B cell (primary cell): ENCODE measurements at regions not wholly inside any gene's neighbourhood (a gene's known extent, or its start where the extent isn't known, plus 50 kb on each side); places are given as distances from the start of the nearest gene placed in this dataset.

Experiments used
- EZH2 ChIP-seq: IDR thresholded peaks from 2 replicates; pipeline ENCODE4 v1.6.1; 2012; ENCODE audit warnings: borderline replicate concordance, low read depth, mild to moderate bottlenecking, moderate library complexity, low read length; ENCODE audit not compliant: insufficient read depth, poor library complexity, severe bottlenecking
- TF ChIP-seq, protein P1 (sequence below): fragments of 200-600 bp; IDR thresholded peaks from one replicate; pipeline ENCODE4 v1.8.0; 2022; ENCODE audit warnings: antibody characterized with exemption, mild to moderate bottlenecking

DNA sequence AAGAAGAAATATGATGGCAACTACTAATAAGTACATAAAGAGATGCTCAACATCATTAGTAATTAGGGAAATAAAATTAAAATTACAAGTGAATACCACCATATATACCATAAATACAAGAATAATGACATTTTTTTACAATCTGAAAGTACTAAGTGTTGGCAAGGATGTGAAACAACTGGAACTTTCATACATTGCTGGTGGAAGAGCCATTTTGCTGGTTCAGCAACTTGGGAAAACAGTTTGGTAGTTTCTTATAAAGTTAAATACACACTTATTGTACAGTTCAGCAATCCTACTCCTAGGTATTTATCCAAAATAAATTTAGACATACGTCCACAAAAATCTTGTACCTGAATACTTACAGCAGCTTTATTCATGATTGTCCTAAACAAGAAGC is 192.9 kb downstream of the CARTPT start:
- TF ChIP-seq EZH2: no peak
- TF ChIP-seq, protein P1, sequence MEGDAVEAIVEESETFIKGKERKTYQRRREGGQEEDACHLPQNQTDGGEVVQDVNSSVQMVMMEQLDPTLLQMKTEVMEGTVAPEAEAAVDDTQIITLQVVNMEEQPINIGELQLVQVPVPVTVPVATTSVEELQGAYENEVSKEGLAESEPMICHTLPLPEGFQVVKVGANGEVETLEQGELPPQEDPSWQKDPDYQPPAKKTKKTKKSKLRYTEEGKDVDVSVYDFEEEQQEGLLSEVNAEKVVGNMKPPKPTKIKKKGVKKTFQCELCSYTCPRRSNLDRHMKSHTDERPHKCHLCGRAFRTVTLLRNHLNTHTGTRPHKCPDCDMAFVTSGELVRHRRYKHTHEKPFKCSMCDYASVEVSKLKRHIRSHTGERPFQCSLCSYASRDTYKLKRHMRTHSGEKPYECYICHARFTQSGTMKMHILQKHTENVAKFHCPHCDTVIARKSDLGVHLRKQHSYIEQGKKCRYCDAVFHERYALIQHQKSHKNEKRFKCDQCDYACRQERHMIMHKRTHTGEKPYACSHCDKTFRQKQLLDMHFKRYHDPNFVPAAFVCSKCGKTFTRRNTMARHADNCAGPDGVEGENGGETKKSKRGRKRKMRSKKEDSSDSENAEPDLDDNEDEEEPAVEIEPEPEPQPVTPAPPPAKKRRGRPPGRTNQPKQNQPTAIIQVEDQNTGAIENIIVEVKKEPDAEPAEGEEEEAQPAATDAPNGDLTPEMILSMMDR: no peak
